NCI-H510A (cell line): ENCODE measurements at regions not wholly inside any gene's neighbourhood (a gene's known extent, or its start where the extent isn't known, plus 50 kb on each side); places are given as distances from the start of the nearest gene placed in this dataset.
A peak's percentile ranks its signal among the peaks of the same experiment; 100 is the strongest.

ENCODE experiments used
- DNase-seq: peaks from one replicate; lab custom pipeline; 2025; lab: John Stamatoyannopoulos, UW

DNA sequence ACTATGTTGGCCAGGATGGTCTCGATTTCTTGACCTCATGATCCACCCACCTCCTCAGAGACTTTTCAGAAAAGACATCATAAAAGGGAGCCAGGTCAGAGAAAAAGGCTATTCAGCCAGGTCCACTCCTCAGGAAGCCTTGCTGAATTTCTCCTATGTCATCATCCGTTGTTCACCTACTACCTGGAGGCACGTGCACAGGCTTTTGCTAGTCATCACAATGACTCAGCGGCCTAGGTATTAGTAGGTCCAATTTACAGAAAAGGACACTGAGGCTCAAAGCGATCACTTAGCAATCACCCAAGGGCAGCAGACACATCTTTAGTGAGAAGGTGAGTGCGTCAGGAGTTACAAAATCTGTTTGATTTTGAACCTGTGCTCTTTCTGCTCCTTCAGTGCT lies 72.3 kb upstream of the RAD23B start:
- DNase-seq, result no peak

DNA sequence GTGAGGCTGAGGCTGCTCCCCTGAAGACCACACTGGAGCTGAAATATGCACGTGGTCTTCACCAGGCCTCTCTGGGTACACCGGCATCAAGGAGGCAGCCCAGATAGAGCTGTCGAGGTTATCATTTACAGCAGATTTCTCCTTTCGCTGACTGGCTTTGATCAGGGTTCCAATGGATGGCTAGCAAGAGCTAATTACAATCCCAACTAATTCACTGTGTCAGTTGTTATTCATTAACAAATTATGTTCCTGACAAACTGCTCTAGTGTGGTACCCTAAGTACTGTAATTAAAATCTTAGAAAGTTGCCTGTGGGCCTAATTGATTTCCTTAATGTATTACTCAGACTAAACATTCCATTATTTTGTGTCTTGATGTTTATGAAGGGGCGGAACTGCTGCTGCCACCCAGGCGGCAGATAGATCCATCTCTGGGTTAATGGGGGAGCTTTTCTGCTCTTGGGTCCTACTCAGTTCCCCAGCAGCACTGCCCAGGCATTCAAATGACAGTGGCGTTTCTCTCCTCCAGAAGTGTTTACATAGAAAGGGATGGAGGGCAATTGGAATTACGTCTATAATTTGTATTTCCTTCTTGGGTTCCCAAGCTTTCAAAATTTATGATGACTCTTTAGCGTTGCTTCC lies 71.7 kb upstream of the RAD23B start:
- no peak for DNase-seq

DNA sequence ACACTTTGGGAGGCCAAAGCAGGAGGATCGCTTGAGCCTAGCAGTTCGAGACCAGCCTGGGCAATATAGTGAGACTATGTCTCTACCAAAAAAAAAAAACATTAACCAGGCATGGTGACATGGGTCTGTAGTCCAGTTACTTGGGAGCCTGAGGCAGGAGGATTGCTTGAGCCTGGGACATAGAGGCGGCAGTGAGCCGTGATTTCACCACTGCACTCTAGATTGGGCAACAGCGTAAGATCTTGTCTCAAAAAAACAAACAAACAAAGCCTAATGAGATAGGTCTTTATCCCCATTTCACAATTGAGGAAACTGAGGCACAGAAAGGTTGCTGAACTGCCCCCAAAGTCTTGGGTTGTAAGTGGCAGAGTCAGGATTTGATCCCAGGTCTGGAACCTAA lies 70.5 kb upstream of the RAD23B start:
- no peak for DNase-seq

DNA sequence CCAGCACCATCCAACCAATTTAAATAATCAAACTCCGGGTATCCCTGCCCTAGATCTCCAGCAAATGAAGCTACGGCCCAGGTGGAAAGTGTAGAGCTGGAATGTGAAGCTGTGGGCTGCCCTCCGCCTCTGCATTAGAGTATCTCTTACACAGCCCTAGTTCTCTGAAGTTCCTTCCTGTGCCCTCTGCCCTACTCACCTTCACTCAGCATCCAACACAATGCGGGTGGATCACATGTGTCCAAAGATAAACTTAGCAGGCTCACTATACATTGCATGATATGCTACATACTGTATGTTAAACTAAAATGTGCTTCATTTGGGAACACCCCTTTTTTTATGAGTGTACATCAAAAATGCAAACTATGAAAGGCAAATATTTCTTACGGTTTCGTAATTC lies 70.0 kb upstream of the RAD23B start:
- DNase-seq, result no peak

DNA sequence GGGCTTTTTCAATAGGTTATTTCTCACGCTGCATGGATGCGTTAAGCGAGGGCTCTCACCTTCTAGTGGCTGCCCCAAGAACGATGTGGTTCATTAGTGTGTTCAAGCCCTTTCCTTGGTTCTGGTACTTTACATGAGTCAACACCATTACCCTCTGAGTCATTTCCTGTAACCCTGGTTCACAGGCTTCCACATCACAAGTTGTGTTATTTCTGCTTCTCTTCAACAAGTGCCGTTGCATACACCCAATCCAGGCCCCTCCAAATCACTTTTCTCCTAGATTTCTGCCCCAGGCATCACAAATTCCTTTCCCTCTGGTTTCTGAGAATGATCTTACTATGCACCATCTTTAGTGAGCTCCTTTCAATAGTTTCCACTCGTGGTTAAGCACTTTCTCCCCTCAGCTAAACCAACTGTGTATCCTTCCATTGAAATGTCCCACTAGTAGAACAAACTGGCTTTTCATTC lies 69.5 kb upstream of the RAD23B start:
- DNase-seq, result peak; percentile 28

DNA sequence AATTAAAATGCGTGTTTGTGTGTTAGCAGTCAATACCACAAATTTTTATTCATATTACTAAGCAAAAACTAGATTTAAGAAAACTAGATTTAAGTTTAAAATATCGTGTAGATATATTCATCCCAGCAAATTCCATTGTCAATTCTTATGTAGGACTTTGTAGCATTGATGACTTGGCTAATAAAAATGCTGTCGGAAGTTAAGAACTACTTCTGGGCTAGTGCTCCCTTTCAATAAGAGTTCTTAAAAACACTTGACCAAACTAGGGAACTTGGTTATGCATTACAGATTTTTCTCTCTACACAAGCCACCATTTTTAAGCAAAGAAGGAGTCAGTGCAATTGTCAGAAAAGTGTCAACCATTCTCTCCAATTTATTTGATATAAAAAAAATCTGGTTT lies 68.7 kb upstream of the RAD23B start:
- DNase-seq, result no peak

DNA sequence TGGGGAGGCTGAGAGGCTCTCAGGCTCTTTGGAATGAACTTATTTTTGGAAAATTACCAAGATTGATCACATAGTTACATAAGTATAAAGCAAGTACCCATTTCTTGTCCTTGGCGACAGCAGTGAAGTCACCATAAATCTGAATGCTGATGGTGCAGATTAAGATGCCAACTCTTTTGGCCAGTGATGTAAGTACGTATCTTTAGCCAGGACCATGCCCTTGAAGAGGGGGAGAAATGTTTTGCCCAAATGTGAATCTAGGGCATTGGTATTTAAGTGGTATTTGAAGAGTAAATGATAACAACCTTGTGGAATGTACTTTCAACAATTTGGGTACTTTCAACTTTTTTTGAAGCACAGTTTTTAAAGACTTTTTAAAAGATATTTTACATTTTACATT lies 68.2 kb upstream of the RAD23B start:
- no peak for DNase-seq

DNA sequence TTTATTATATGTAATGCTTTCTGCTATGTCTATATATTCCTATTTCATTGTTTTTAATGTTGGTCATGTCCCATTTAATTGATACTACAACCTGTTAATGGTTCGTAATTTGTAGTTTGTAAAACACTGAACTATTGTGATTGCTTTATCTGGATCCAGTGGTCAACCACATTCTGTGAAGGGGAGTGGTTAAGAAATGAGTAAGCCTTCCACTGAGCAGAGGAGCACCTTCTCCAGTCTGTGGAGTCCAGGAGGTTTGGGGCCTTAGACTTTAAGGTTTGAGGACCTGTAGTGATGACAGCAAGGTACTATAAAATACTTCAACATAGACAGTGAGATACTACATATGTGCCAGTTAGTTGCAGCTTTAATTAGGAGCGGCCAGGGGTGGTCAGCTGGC lies 67.7 kb upstream of the RAD23B start:
- no peak for DNase-seq

DNA sequence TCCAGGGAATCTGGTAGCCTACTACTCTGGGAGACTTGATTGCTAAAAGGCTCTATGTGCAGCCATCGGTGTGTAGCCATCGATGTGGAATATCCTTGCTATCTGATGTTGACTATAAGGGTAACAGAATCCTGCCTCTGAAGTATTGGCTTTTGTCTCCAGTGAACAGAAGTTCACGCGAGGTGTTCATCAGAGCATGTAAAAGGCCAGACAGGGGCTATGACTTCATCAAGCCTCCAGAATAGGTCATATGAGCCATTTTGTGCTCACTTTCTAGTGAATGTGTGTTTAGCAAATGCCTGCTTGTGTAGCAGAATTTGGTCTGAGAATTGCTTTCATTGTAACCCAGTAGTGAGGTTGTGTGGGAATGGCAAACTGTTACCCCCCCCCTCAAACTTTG lies 66.8 kb upstream of the RAD23B start:
- DNase-seq, result no peak

DNA sequence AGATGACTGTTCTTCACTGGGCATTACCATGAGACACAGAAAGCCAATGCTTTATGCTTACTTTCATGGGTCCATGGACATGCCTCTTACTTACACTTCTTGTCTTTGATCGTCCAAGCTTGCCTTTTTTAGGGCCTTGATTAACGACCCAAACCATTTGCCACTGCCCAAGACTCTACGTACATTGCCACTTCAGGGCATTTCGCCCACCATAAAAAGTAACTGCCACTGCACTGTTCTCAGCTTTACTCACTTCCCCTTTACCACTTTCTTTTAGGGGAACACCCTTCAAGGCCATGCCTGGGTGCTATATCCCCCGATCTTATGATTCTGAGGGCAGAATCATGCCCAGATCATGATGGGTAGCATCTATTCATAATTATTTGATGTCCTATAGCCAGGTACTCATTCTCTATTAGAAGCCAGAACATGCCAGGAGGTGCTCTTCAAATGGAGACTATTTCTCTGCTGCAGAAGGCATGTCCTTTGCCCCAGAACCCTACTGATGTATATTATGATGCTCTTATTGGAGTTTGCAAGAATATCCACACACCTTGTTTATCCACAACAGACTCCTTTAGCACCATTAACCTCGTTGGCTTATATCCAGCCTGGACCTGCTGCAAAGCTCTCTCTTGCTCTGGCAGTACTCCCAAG lies 64.1 kb upstream of the RAD23B start:
- no peak for DNase-seq

DNA sequence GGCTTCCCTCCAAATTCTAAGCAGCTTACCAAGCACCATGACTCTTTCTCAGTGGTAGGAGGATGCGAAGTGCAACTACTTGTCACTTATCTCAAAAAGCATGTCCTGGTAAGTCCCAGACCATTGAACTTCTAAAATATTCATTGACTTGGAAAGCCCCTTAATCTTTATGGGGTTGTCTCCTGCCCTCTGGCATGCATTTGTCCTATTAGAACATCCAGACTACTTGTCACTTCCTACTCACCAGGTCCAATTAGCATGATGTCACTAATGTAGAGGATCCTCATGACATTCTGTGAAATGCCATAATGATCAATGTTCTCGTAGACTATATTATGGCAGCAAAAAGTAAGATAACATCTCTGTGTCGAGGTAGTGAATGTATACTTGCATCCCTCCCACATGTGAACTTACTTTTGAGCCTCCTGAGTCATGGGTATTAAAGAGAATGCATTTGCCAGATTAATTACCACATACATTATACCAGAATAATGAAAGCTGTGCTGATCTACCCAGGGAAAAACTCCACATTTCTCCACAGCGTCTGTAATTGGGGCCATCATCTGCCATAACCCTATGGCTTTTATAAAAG lies 63.5 kb upstream of the RAD23B start:
- DNase-seq, result no peak

DNA sequence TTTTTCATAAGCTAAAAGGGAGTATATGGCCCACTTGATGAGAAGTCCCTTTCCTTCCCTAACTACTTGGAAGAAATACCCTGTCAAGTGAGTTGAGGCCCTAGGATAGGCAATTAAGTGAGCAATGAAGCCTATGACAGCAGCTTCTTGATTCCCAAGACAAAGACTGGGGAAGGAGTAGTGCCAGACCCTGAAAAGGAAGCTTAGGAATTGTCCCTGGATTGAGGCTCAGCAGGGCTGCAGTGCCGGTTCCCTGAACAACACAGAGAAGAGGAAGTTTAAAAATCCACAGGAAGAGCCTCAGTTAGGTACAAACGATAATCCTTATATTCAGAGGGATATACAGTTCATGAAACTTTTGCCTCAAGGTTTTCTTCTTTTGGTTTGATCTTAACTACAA lies 61.8 kb upstream of the RAD23B start:
- DNase-seq, result no peak

DNA sequence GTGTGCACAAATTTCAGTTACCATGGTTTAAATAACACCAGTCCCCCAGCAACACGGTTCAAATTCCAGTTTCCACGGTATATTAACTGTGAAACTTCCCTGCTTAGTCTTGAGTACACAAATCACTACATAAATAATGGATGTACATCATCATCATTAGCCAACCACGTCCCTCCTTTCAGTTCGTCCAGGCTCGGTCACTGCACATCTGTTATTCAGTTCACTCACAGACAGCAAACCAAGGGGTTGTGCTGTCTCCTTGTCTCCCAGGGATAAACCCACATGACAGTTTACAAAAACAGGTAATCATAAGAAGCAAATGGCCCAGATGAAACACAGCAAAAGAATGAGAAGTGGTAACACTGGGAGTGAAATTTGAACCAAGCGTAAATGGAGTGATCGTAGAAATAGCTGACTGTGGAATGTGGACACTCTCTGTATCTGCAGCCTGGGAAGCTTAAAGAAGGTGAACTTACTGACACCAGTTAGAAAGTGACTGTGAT lies 61.0 kb upstream of the RAD23B start:
- no peak for DNase-seq

DNA sequence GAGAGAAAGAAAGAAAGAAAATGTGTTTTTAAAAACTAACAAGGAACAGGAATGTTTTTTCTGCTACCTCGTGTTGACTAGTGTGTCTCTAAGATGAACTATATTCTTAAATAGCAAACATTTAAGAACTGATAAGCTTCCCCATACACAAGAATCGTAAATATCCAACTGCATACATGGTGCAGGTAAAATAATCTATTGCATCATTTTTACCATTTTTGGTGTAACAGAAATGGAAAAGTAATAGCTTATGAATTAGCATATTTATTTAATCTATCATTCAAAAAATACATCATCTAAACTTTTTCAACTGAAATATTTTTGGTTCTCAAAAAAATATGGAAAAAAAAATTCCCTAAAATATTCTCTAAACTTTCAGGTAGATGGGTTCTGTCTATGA lies 59.7 kb upstream of the RAD23B start:
- DNase-seq, result no peak

DNA sequence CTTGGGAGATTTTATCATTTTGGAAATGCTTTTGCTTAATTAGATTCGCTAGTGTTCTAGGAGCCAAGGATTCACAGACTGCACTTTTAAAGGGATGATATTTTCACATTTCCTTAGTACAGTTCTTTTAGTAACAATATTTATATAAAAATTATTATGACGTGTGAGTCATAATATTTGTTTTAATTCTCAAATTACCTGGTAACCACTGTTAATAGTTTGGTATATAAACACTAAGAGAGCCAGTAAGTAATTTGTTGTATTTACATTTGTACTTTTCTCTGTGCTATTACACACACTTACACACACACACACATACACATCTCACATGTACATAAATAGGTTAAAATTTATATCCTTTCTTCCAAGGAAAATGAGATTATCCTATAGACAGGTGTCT lies 58.8 kb upstream of the RAD23B start:
- DNase-seq, result no peak

DNA sequence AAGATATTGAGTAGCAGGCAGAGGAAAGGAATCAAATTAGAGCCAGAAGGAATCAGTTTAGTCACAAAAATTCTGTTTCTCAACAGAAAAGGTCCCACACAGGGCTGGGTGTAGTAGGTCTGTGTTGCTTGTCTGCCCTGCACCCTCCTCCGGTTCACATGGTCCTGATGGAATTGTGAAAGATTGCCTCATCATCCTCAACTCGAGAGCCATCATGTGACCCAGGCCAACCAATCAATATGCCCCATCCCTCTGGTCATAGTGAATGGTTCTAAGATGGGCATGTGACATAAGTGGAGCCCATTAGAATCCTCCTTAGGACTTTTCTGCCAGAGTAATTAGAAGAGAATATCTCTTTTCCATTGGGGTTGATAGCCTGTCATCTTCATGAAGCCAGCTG lies 56.7 kb upstream of the RAD23B start:
- DNase-seq, result no peak

DNA sequence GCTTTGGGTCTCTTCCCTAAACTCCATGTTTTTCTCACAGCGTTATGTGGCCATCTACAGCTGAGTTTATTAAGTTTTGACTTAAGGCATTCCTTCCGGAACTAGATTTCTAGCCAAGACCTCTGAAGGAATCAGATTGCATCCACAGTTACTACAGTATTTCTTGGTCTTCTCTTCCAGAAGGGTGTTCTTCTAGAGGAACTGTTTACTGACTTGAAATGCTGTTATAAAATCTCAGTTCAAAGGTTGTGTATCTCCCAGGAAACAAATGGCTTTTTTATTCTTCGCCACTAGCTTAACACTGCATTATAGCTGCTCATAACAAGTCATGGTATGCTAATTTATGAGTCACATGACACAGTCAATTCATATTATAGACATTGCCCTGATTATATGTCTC lies 55.3 kb upstream of the RAD23B start:
- DNase-seq, result no peak

DNA sequence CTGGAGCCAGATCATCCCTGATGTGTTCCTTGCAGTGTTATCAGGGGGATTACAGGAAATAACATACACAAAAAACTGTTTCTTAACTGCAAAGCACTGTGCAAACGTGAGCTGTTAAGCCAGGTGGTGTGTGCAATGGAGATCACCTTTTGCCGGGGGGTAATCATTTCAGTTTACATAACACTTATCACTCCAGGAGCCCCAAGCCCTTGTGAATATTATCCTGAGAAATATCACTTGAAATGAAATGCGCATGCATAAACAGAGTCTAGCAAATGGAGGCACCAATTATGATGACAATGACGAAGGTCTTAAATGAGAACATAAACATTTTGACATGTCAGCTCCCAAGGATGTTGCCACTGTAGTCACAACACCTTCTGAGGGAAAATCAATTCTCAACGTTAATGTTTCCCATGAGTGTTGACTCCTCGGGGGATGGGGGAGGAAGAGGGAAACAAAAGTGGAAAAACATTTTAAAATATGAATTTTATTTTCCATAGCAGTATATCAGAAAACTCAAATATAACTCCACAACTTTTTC lies 54.5 kb upstream of the RAD23B start:
- peak; percentile 27 for DNase-seq

DNA sequence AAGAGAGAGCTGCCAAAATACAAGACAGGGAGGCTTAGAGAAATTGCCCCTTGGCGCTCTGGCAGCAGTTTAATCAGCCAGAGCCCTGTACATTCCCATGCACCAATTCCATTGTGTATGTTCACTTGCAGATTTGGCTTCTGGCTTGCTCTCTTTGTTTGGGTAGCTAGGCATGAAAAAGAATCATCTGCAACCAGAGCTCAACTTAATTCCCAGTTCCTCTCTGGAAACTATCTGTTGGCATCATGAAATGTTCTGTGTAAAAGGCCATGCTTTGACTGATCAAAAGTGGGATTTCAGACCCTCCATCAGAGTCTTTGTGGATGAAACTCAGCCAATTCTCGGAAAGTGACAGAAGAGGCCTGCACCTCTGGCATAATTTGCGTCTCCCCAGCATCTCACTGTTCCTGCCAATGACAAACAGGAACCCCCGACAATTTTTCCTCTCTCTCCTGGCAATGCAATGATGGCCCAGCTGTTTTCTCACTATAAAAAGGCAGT lies 53.8 kb upstream of the RAD23B start:
- DNase-seq, result no peak
